IPS-18a (cell line): ENCODE measurements at regions not wholly inside any gene's neighbourhood (a gene's known extent, or its start where the extent isn't known, plus 50 kb on each side); places are given as distances from the start of the nearest gene placed in this dataset.
"Not testable (repeated sequence)": the region's sequence is repeated elsewhere in the genome, so short reads cannot be mapped to it uniquely, and the experiment has no call there.

Experiments
- H3K27ac ChIP-seq: one replicate; pipeline ENCODE4 v1.5.1; 2013; ENCODE audit warnings: low read length
- H3K27me3 ChIP-seq: one replicate; pipeline ENCODE4 v1.6.1; 2013; ENCODE audit warnings: mild to moderate bottlenecking, low read length; ENCODE audit not compliant: control insufficient read depth, insufficient read depth
- H3K36me3 ChIP-seq: one replicate; pipeline ENCODE4 v1.6.1; 2013; ENCODE audit warnings: low read depth, low read length; ENCODE audit not compliant: control insufficient read depth
- H3K4me1 ChIP-seq: one replicate; pipeline ENCODE4 v1.6.1; 2013; ENCODE audit warnings: low read depth, low read length; ENCODE audit not compliant: control insufficient read depth
- H3K4me3 ChIP-seq: one replicate; pipeline ENCODE4 v1.5.1; 2013; ENCODE audit warnings: low read length
- H3K9ac ChIP-seq: one replicate; pipeline ENCODE4 v1.6.1; 2013; ENCODE audit warnings: mild to moderate bottlenecking, low read length, moderate library complexity
- H3K9me3 ChIP-seq: one replicate; pipeline ENCODE4 v1.6.1; 2013; ENCODE audit warnings: low read depth, low read length; ENCODE audit not compliant: control insufficient read depth

DNA sequence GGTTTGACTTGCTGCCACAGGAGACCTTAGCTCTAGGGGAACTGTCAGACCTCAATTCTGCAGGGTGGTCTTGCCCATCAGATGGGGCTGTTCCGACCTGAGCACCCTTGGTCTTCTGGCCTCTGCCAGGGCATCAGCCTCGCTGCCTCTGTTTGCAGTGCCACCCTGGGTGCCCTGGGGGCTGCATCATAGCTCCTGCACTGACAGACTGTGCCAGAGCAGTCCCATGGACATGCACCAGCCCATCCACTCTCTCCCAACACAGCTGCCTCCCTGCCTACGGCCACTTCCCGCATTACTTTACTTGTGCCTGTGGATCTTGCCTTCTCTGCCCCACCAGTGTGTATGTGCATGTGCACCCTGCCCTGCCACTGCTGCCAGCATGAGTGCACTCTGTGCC, 884.7 kb upstream of the ARRDC3 start:
- Histone ChIP-seq H3K9me3 (no peaks in the 10 kb centered on the region), H3K9ac (no peak overlapping the region), H3K27ac (no peak overlapping the region), H3K27me3 (no peaks in the 10 kb centered on the region), H3K4me1 (peaks cover 11% of the 10 kb centered on the region), H3K4me3 (no peak overlapping the region), H3K36me3 (no peaks in the 10 kb centered on the region)

GRCh38 chr5:92265804-92266203, 882.7 kb upstream of the ARRDC3 start:
- Histone ChIP-seq H3K27ac (no peak overlapping the region), H3K36me3 (no peaks in the 10 kb centered on the region), H3K9ac (no peak overlapping the region), H3K4me1 (peaks cover 11% of the 10 kb centered on the region), H3K4me3 (no peak overlapping the region), H3K9me3 (no peaks in the 10 kb centered on the region), H3K27me3 (no peaks in the 10 kb centered on the region)

- not testable (repeated sequence) for H3K36me3 ChIP-seq, H3K4me1 ChIP-seq
Measured at GRCh38 chr5:92255605-92256004, 872.5 kb upstream of the ARRDC3 start.

GRCh38 chr5:92248518-92248917, 865.4 kb upstream of the ARRDC3 start:
- H3K27ac ChIP-seq, result no peak overlapping the region
- H3K36me3 ChIP-seq, result no peaks in the 10 kb centered on the region
- no peaks in the 10 kb centered on the region for H3K9me3 ChIP-seq
- H3K9ac ChIP-seq, result no peak overlapping the region
- H3K4me3 ChIP-seq, result no peak overlapping the region
- H3K27me3 ChIP-seq, result no peaks in the 10 kb centered on the region
- no peaks in the 10 kb centered on the region for H3K4me1 ChIP-seq

More at GRCh38 chr5:92255605-92256004, 872.5 kb upstream of the ARRDC3 start:
- H3K9me3 ChIP-seq, H3K9ac ChIP-seq, H3K27me3 ChIP-seq, H3K4me3 ChIP-seq, H3K27ac ChIP-seq: not testable (repeated sequence)

DNA sequence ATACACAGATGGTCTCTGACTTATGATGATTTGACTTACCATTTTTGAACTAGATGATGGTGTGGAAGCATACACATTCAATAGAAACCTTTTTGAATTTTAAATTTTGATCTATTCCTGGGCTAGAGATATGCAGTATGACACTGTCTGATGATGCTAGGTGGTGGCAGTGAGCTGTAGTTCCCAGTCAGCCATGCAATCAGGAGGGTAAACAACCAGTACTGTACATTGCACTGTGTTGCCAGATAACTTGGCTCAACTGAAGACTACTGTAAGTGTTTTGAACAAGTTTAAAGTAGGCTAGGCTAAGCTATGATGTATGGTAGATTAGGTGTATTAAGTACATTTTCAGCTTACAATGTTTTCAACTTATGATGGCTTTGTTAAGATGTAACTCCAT, 859.1 kb upstream of the ARRDC3 start:
- Histone ChIP-seq H3K27me3 (no peaks in the 10 kb centered on the region), H3K4me3 (no peak overlapping the region), H3K9me3 (no peaks in the 10 kb centered on the region), H3K36me3 (no peaks in the 10 kb centered on the region), H3K4me1 (no peaks in the 10 kb centered on the region), H3K9ac (no peak overlapping the region), H3K27ac (no peak overlapping the region)

- Histone ChIP-seq H3K4me1 (no peaks in the 10 kb centered on the region), H3K27ac (no peak overlapping the region), H3K9me3 (no peaks in the 10 kb centered on the region), H3K36me3 (no peaks in the 10 kb centered on the region), H3K27me3 (no peaks in the 10 kb centered on the region), H3K4me3 (no peak overlapping the region), H3K9ac (no peak overlapping the region)
Measured at GRCh38 chr5:92237896-92238295, 854.8 kb upstream of the ARRDC3 start.

GRCh38 chr5:92222449-92222848, 839.3 kb upstream of the ARRDC3 start:
- Histone ChIP-seq H3K4me3 (no peak overlapping the region), H3K36me3 (no peaks in the 10 kb centered on the region), H3K9ac (no peak overlapping the region), H3K9me3 (no peaks in the 10 kb centered on the region), H3K27ac (no peak overlapping the region), H3K27me3 (no peaks in the 10 kb centered on the region), H3K4me1 (no peaks in the 10 kb centered on the region)

DNA sequence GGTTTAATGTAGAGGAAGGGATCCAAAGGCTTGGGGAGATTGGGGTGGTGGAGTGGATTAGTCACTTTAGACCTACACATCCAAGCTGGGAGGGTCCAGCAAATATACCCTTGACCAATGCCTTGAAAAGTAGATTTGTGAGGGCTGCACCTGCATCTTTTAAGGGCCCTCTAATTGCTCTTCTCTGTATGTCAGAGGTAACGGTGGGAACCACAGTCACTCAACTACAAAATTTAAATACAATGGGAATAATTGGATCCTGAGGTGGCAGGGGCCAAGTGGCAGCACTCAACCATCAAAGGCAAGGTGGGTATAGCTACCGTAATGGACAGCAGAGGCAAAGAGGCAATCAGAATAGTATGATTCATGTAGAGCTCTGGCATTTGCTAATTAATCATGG, 833.7 kb upstream of the ARRDC3 start:
- not testable (repeated sequence) for H3K36me3 ChIP-seq, H3K4me1 ChIP-seq, H3K9me3 ChIP-seq, H3K27ac ChIP-seq, H3K27me3 ChIP-seq, H3K4me3 ChIP-seq, H3K9ac ChIP-seq

- H3K36me3 ChIP-seq, result no peaks in the 10 kb centered on the region
- H3K27ac ChIP-seq, result no peak overlapping the region
- no peak overlapping the region for H3K9ac ChIP-seq
- no peaks in the 10 kb centered on the region for H3K9me3 ChIP-seq
- H3K4me1 ChIP-seq, result no peaks in the 10 kb centered on the region
- no peaks in the 10 kb centered on the region for H3K27me3 ChIP-seq
- no peak overlapping the region for H3K4me3 ChIP-seq
Measured at GRCh38 chr5:92215116-92215515, 832.0 kb upstream of the ARRDC3 start.

DNA sequence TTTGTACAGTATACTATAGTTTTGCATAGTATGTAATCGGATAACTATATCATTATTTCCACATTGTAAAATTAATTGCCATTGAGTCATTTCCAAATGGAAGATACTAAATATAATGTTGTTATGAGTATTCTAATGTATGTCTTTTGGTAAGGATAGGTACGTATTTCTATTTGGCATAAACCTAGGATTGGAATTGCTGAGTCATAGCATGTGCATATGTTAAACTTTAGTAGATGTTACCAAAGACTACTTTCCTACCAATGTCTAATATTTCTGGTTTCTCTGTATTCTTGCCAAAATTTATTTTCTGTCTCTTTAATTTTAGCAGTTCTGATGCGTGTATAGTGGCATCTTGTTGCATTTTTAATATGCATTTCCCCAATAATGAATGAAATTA, 825.1 kb upstream of the ARRDC3 start:
- Histone ChIP-seq H3K27me3 (no peaks in the 10 kb centered on the region), H3K36me3 (no peaks in the 10 kb centered on the region), H3K9me3 (no peaks in the 10 kb centered on the region), H3K4me3 (no peak overlapping the region), H3K9ac (no peak overlapping the region), H3K4me1 (no peaks in the 10 kb centered on the region), H3K27ac (no peak overlapping the region)

DNA sequence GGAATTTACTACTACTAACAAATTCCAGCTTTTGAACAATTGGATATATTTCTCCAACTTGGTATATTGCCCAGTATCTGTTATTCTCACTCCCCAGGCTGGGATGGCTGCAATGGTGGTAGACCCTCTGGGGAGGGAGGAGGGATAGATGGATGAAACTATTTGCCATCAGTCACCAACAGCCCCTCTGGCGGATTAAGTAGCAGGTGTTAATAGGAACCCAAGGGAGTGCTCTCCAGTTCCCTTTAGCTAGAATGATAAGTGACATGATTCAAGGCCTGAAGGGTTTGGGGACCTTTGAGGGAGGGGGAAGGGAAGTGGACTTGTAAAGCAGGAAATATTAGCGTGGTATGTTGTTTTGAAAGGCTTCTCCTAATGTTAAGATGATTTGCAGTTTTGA, 824.0 kb upstream of the ARRDC3 start:
- H3K4me1 ChIP-seq, result no peaks in the 10 kb centered on the region
- no peaks in the 10 kb centered on the region for H3K36me3 ChIP-seq
- H3K4me3 ChIP-seq, result no peak overlapping the region
- no peak overlapping the region for H3K27ac ChIP-seq
- H3K9ac ChIP-seq, result no peak overlapping the region
- H3K9me3 ChIP-seq, result no peaks in the 10 kb centered on the region
- no peaks in the 10 kb centered on the region for H3K27me3 ChIP-seq

DNA sequence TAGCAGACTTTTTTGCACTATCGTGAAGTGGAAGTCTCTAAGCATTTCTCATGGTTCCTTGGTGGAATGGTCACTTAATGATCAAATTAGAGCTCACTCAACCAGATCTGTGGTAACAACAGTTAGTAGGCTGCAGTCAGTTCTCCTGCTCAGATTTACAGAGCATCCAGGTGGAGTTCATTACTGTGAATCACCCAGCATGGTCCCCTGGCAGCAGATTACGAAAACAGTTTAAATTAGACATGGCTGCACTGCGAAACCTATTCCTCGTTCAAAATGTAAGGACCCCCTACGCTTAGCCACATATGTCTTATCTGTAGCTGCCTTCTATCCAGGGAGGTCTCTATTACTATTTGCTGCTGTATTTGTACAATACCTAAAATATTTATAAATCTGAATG, 823.6 kb upstream of the ARRDC3 start:
- H3K4me1 ChIP-seq, result no peaks in the 10 kb centered on the region
- H3K9me3 ChIP-seq, result no peaks in the 10 kb centered on the region
- no peaks in the 10 kb centered on the region for H3K27me3 ChIP-seq
- no peak overlapping the region for H3K4me3 ChIP-seq
- H3K27ac ChIP-seq, result no peak overlapping the region
- H3K9ac ChIP-seq, result no peak overlapping the region
- H3K36me3 ChIP-seq, result no peaks in the 10 kb centered on the region

DNA sequence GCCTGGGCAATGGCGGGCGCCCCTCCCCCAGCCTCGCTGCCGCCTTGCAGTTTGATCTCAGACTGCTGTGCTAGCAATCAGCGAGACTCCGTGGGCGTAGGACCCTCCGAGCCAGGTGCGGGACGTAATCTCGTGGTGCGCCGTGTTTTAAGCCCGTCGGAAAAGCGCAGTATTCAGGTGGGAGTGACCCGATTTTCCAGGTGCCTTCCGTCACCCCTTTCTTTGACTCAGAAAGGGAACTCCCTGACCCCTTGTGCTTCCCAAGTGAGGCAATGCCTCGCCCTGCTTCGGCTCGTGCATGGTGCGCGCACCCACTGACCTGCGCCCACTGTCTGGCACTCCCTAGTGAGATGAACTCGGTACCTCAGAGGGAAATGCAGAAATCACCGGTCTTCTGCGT, 815.9 kb upstream of the ARRDC3 start:
- not testable (repeated sequence) for H3K27me3 ChIP-seq

More for the DNA sequence above, 815.9 kb upstream of the ARRDC3 start:
- H3K27ac ChIP-seq, H3K36me3 ChIP-seq, H3K9ac ChIP-seq, H3K4me1 ChIP-seq, H3K4me3 ChIP-seq, H3K9me3 ChIP-seq: not testable (repeated sequence)
